K562 (cell line): ENCODE measurements at regions not wholly inside any gene's neighbourhood (a gene's known extent, or its start where the extent isn't known, plus 50 kb on each side); places are given as distances from the start of the nearest gene placed in this dataset.

Source experiments
- ATAC-seq: fragments of 200-7000 bp; cut with Tn5 transposase; 3 replicates; pipeline ENCODE4 v1.9.1; 2020; ENCODE audit warnings: moderate library complexity
- BruUV-seq: library from RNA; stranded (reverse); fragments of 400-500 nt; replicated peaks from 2 replicates; lab custom pipeline; 2021; lab: Mats Ljungman, UMichigan
- CTCF ChIA-PET: fragments of 300-600 bp; formaldehyde crosslinking; extraction: SDS; loops from one replicate; lab custom pipeline; 2021; ENCODE audit warnings: low intra/inter-chr PET ratio; lab: Yijun Ruan, JAX
- POLR2A ChIA-PET: fragments of 300-600, 350-650 bp; sonication (Branson Sonifier 250); formaldehyde crosslinking; extraction: SDS; loops from one replicate; lab custom pipeline; 2021; ENCODE audit warnings: antibody characterized with exemption, inconsistent platforms; lab: Yijun Ruan, JAX
- DNase-seq, 4 experiments: peaks; one replicate each; pipeline versions ENCODE4 v3.0.0 to v3.0.0-alpha.2; 2011 to 2018; ENCODE audit warnings: low spot score in 3 of 4, mixed read lengths in 3 of 4; ENCODE audit errors: extremely low read depth in 1 of 4
- FAIRE-seq: peaks from 2 replicates; lab custom pipeline; 2011; peaks lifted over from hg19 to GRCh38; lab: Jason Lieb, UNC
- H2AFZ ChIP-seq: 2 replicates; pipeline ENCODE4 v1.6.0; 2011; ENCODE audit warnings: low read depth, low read length, control low read depth, inconsistent platforms
- H3K27ac ChIP-seq: fragments of 200-600 bp; 3 replicates; pipeline ENCODE4 v1.8.0; 2011; ENCODE audit warnings: low read depth, mild to moderate bottlenecking, control low read depth, inconsistent platforms, low read length, moderate library complexity, mixed read lengths; ENCODE audit errors: extremely low read depth
- H3K27me3 ChIP-seq, 2 experiments: fragments of 300-600 bp in 1 of 2; 2 replicates in 1 of 2; 3 replicates in 1 of 2; pipeline versions ENCODE4 v1.6.0 to v1.8.0; 2011; ENCODE audit warnings: inconsistent platforms in 2 of 2, low read length in 2 of 2, mild to moderate bottlenecking in 1 of 2, mixed read lengths in 1 of 2, moderate library complexity in 1 of 2; ENCODE audit not compliant: control insufficient read depth in 2 of 2, insufficient read depth in 2 of 2
- H3K36me3 ChIP-seq: fragments of 300-600 bp; 3 replicates; pipeline ENCODE4 v1.8.0; 2011; ENCODE audit warnings: mild to moderate bottlenecking, low read length, inconsistent platforms; ENCODE audit not compliant: control insufficient read depth, insufficient read depth
- H3K4me1 ChIP-seq, 2 experiments: fragments of 200-600 bp in 1 of 2; replicated peaks in 1 of 2; 2 replicates in 1 of 2; 3 replicates in 1 of 2; pipeline versions ENCODE4 v1.5.1 to v1.8.0; 2011; ENCODE audit warnings: inconsistent platforms in 2 of 2, low read length in 2 of 2, mild to moderate bottlenecking in 1 of 2, mixed read lengths in 1 of 2, moderate library complexity in 1 of 2; ENCODE audit not compliant: control insufficient read depth in 2 of 2, insufficient read depth in 2 of 2
- H3K4me2 ChIP-seq: 2 replicates; pipeline ENCODE4 v1.6.1; 2011; ENCODE audit warnings: low read length, control low read depth, inconsistent platforms, mixed read lengths; ENCODE audit not compliant: insufficient read depth
- H3K4me3 ChIP-seq: fragments of 200-600 bp; sonication (generic), shearing (Covaris generic); 2 replicates; pipeline ENCODE4 v1.5.1; 2016; ENCODE audit warnings: control low read depth, inconsistent platforms
- H3K79me2 ChIP-seq: fragments of 200-600 bp; 3 replicates; pipeline ENCODE4 v1.8.0; 2011; ENCODE audit warnings: low read length, inconsistent platforms; ENCODE audit not compliant: control insufficient read depth, insufficient read depth
- H3K9ac ChIP-seq, 2 experiments: 2 replicates each; pipeline versions ENCODE4 v1.6.0 to v1.6.1; 2011; ENCODE audit warnings: low read depth in 2 of 2, low read length in 2 of 2, control low read depth in 1 of 2, inconsistent platforms in 1 of 2, mild to moderate bottlenecking in 1 of 2, mixed read lengths in 1 of 2; ENCODE audit not compliant: insufficient read depth in 1 of 2
- H3K9me1 ChIP-seq: one replicate; pipeline ENCODE4 v1.6.0; 2011; ENCODE audit warnings: inconsistent platforms, mild to moderate bottlenecking, low read length, moderate library complexity; ENCODE audit not compliant: control insufficient read depth, insufficient read depth
- H3K9me3 ChIP-seq: replicated peaks from 2 replicates; pipeline ENCODE4 v1.5.1; 2011; ENCODE audit warnings: low read depth, low read length, inconsistent platforms; ENCODE audit not compliant: control insufficient read depth, insufficient read depth
- H4K20me1 ChIP-seq: replicated peaks from 2 replicates; pipeline ENCODE4 v1.6.1; 2011; ENCODE audit warnings: low read length, inconsistent platforms, mixed read lengths; ENCODE audit not compliant: control insufficient read depth, insufficient read depth
- C11orf30 ChIP-seq: fragments of 450-650 bp; IDR thresholded peaks from 2 replicates; pipeline ENCODE4 v1.6.1; 2016; ENCODE audit warnings: low read depth, mild to moderate bottlenecking
- CAMTA2 ChIP-seq: fragments of 250-450 bp; sonication (Bioruptor Pico); conservative IDR thresholded peaks from 2 replicates; pipeline ENCODE4 v1.5.1; 2022
- EZH2 ChIP-seq: IDR thresholded peaks from 2 replicates; pipeline ENCODE4 v1.6.1; 2012; ENCODE audit warnings: low read depth, mild to moderate bottlenecking, inconsistent platforms, low read length, borderline replicate concordance
- HDGF ChIP-seq: fragments of 450-650 bp; IDR thresholded peaks from 2 replicates; pipeline ENCODE4 v1.6.1; 2016
- HIVEP1 ChIP-seq: fragments of 250-450 bp; sonication (Bioruptor Pico); IDR thresholded peaks from 2 replicates; pipeline ENCODE4 v1.4.0; 2020; ENCODE audit warnings: mild to moderate bottlenecking
- MED1 ChIP-seq: sonication (generic); formaldehyde crosslinking; IDR thresholded peaks from 2 replicates; pipeline ENCODE4 v1.8.1; 2023; ENCODE audit warnings: missing genetic modification reagents, borderline replicate concordance
- PHB2 ChIP-seq: fragments of 450-650 bp; IDR thresholded peaks from 2 replicates; pipeline ENCODE4 v1.6.1; 2017; ENCODE audit warnings: low read depth
- PTTG1 ChIP-seq: fragments of 450-650 bp; IDR thresholded peaks from 2 replicates; pipeline ENCODE4 v1.6.1; 2016; ENCODE audit warnings: low read depth, mild to moderate bottlenecking, missing genetic modification characterization, missing compliant biosample characterization
- SLC30A9 ChIP-seq: fragments of 250-450 bp; sonication (Bioruptor Pico); IDR thresholded peaks from 2 replicates; pipeline ENCODE4 v1.8.0; 2022; ENCODE audit warnings: mild to moderate bottlenecking, moderate library complexity
- TEAD4 ChIP-seq, 2 experiments: sonication (generic) in 1 of 2; formaldehyde crosslinking in 1 of 2; IDR thresholded peaks; 2 replicates each; pipeline versions ENCODE4 v1.6.1 to v1.8.0; 2012 to 2022; ENCODE audit warnings: borderline replicate concordance in 1 of 2, inconsistent platforms in 1 of 2, low read length in 1 of 2, mild to moderate bottlenecking in 1 of 2, missing genetic modification reagents in 1 of 2
- ZKSCAN1 ChIP-seq: fragments of 150-350 bp; IDR thresholded peaks from 2 replicates; pipeline ENCODE4 v1.6.1; 2016; ENCODE audit warnings: low read depth, low read length
- ZNF140 ChIP-seq: fragments of 250-450 bp; sonication (Bioruptor Pico); IDR thresholded peaks from 2 replicates; pipeline ENCODE4 v1.8.0; 2021; ENCODE audit warnings: moderate library complexity, mild to moderate bottlenecking, inconsistent platforms
- ZSCAN29 ChIP-seq: fragments of 450-650 bp; IDR thresholded peaks from 2 replicates; pipeline ENCODE4 v1.6.1; 2017
- WGBS: fragments of 100-300 bp; shearing (Covaris generic); methylation state at CpG from one replicate; pipeline ENCODE4 v1.1.6; 2016; ENCODE audit warnings: low coverage, mixed read lengths; ENCODE audit not compliant: insufficient coverage; ENCODE audit errors: missing lambda C conversion rate; 5-methylcytosine and 5-hydroxymethylcytosine counted together
- in situ Hi-C: fragments of 300-500 bp; cut with MboI; formaldehyde crosslinking; loops from 4 replicates; pipeline ENCODE4 v1.15.0; 2018; ENCODE audit warnings: inconsistent platforms, mixed read lengths
- intact Hi-C: fragments of 100-400 bp; cut with micrococcal nuclease; formaldehyde crosslinking; loops from 2 replicates; pipeline ENCODE4 v1.14.2; 2022
- TF ChIP-seq, protein P1 (sequence below): sonication (generic); formaldehyde crosslinking; IDR thresholded peaks from 2 replicates; pipeline ENCODE4 v1.8.1; 2023; ENCODE audit warnings: mild to moderate bottlenecking, missing genetic modification reagents
- TF ChIP-seq, protein P2 (sequence below): sonication (generic); formaldehyde crosslinking; IDR thresholded peaks from 2 replicates; pipeline ENCODE4 v1.8.1; 2022; ENCODE audit warnings: missing genetic modification reagents
- TF ChIP-seq, protein P3 (sequence below): sonication (generic); formaldehyde crosslinking; IDR thresholded peaks from 2 replicates; pipeline ENCODE4 v1.8.0; 2022; ENCODE audit warnings: mild to moderate bottlenecking, missing genetic modification reagents

DNA sequence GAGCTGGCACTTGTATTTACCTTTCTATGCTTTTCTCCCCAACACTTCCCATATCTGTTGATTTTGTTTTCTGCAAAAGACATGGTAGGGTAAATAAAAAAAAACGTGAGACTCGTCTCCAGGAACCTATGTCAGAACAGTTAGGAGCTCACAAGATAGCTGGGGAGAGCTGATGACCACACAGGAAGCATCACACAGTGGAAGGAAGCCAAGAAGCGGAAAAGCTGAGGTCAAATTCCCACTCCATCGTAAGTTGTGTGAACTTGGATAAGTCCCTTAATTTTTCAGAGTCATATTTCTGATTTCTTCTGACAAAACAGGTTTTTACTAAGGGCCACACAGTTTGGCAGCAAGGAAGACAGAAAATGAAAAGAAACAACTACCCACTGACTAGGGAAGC lies 199.6 kb downstream of the KLF5 start:
- DNase-seq (no peak), FAIRE-seq (no peak), ATAC-seq (no peak)
- H3K4me2 ChIP-seq, result no peak overlapping the region
- no peaks in the 10 kb centered on the region for H4K20me1 ChIP-seq
- no peak overlapping the region for H2AFZ ChIP-seq
- no peaks in the 10 kb centered on the region for H3K79me2 ChIP-seq
- 0 out of 5 replicates have a peak, but pooled peaks cover 0 to 4% of the 10 kb centered on the region in 2 experiments for H3K27me3 ChIP-seq
- POLR2A ChIA-PET, result no interaction called here
- CTCF ChIA-PET, result no interaction called here
- no TSS peak for BruUV-seq
- no peaks in the 10 kb centered on the region; a peak in 1 of 5 replicates for H3K4me1 ChIP-seq
- intact Hi-C loops, result no loop called here
- H3K9me1 ChIP-seq, result no peaks in the 10 kb centered on the region
- H3K9ac ChIP-seq, result no peak overlapping the region
- no peak overlapping the region for H3K27ac ChIP-seq
- in situ Hi-C loops, result no loop called here
- no peak overlapping the region for H3K4me3 ChIP-seq
- 8% methylated on average over 4 of the region's 4 CpGs for WGBS
- H3K9me3 ChIP-seq, result no peaks in the 10 kb centered on the region
- H3K36me3 ChIP-seq, result no peaks in the 10 kb centered on the region
- TF ChIP-seq CAMTA2 (CRISPR knock-in tag), result no peak
- no peak for TF ChIP-seq TEAD4 (IDR thresholded peaks at IDR 0.05; ENCODE audit: low read length)
- TF ChIP-seq TEAD4 (CRISPR knock-in tag; IDR thresholded peaks at IDR 0.05; ENCODE audit: borderline replicate concordance), result no peak
- TF ChIP-seq EZH2, result no peak
- TF ChIP-seq C11orf30, result no peak
- TF ChIP-seq ZKSCAN1, result no peak
- TF ChIP-seq, protein P1, sequence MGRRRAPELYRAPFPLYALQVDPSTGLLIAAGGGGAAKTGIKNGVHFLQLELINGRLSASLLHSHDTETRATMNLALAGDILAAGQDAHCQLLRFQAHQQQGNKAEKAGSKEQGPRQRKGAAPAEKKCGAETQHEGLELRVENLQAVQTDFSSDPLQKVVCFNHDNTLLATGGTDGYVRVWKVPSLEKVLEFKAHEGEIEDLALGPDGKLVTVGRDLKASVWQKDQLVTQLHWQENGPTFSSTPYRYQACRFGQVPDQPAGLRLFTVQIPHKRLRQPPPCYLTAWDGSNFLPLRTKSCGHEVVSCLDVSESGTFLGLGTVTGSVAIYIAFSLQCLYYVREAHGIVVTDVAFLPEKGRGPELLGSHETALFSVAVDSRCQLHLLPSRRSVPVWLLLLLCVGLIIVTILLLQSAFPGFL (CRISPR knock-in tag), result no peak
- TF ChIP-seq HIVEP1 (CRISPR knock-in tag), result no peak
- TF ChIP-seq HDGF, result no peak
- no peak for TF ChIP-seq ZSCAN29
- no peak for TF ChIP-seq PTTG1 (tag)
- TF ChIP-seq, protein P2, sequence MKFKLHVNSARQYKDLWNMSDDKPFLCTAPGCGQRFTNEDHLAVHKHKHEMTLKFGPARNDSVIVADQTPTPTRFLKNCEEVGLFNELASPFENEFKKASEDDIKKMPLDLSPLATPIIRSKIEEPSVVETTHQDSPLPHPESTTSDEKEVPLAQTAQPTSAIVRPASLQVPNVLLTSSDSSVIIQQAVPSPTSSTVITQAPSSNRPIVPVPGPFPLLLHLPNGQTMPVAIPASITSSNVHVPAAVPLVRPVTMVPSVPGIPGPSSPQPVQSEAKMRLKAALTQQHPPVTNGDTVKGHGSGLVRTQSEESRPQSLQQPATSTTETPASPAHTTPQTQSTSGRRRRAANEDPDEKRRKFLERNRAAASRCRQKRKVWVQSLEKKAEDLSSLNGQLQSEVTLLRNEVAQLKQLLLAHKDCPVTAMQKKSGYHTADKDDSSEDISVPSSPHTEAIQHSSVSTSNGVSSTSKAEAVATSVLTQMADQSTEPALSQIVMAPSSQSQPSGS (CRISPR knock-in tag), result no peak
- no peak for TF ChIP-seq SLC30A9 (CRISPR knock-in tag)
- no peak for TF ChIP-seq ZNF140 (CRISPR knock-in tag)
- TF ChIP-seq, protein P3, sequence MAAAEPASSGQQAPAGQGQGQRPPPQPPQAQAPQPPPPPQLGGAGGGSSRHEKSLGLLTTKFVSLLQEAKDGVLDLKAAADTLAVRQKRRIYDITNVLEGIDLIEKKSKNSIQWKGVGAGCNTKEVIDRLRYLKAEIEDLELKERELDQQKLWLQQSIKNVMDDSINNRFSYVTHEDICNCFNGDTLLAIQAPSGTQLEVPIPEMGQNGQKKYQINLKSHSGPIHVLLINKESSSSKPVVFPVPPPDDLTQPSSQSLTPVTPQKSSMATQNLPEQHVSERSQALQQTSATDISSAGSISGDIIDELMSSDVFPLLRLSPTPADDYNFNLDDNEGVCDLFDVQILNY (CRISPR knock-in tag), result no peak
- no peak for TF ChIP-seq PHB2
- TF ChIP-seq MED1 (CRISPR knock-in tag), result no peak
